NCI-H510A (cell line): ENCODE measurements at regions not wholly inside any gene's neighbourhood (a gene's known extent, or its start where the extent isn't known, plus 50 kb on each side); places are given as distances from the start of the nearest gene placed in this dataset.

Experiments used
- DNase-seq: peaks from one replicate; lab custom pipeline; 2025; lab: John Stamatoyannopoulos, UW

DNA sequence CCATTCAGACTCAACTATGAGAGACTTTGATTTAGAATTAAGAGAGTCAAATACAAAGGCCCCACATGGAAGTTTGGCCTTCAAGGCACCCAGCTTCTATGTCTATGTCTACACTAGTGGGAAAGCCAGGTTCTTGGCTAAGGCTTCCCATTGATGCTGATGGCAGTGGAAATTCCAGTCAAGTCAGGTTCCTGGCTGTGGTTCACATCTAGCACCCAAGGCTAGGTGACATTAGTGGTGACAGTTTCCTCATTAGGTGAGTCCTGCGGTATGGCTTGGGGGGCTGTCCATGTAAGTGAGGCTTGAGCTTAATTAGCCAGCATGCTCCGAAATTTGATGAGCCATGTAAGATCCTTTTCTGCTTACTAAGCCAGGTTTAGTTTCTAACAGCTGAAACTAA, 460.9 kb downstream of the RMST start:
- no peak for DNase-seq

DNA sequence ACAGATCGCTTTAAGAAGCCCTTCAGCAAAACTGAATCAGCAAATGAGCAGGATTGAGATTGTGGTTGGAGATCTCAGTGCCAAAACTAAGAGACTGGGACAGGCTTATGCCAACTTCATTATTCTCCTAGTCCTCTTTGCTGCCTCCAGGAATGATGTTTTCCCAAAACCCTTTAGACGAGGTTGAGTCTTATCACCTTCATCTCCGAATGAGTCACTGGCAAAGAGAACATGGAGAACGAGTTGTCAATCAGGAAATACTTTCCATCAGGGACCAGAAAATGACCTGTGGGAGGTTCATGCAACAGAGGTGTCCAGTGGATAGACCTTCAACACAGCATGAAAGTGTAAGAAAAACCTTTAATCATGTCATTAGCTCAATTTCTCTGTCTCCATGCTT, 461.5 kb downstream of the RMST start:
- no peak for DNase-seq

- DNase-seq, result no peak
These were observed 465.4 kb downstream of the RMST start for GRCh38 chr12:97927977-97928376.

- DNase-seq, result no peak
These were observed 473.6 kb downstream of the RMST start for GRCh38 chr12:97936165-97936564.

- DNase-seq, result no peak
These were observed 475.4 kb downstream of the RMST start for GRCh38 chr12:97938031-97938430.

- no peak for DNase-seq
These were observed 476.6 kb downstream of the RMST start for GRCh38 chr12:97939156-97939555.

DNA sequence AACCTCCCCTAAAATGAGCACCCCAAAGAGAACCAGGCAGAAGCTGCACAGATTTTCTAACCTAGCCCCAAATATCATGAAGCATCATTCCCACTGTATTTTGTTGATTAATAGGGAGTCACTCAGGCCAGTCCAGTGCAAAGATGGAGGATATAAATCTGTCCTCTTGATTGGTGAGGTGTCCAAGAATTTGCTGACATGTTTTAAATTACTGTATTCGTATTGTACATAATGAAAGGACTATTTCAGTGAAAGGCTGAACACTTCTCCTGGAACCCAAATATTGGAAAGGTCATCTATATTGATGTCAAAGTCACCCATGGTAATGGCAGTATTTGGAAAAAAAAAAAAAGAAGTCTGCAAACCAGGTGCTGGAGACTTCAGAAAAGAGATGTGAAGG, 477.5 kb downstream of the RMST start:
- DNase-seq, result no peak

DNA sequence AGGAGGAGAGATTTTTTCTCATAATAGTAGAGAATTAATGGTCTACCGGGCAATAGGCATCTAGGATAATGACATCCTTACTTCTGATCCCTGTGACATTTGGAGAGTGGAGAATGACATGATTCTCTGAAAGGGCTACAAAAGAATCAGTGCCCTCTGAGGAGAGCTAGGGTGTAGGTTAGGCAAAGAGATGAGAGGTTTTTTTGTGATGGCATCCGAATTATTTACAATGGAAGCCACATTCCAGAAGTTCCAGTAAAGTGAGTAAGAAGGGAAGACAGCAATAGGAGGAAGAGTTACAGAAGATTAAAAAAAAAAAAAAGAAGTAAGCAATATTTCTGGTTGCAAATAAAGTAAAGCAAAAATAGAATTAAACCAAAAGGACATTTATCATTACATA, 478.0 kb downstream of the RMST start:
- DNase-seq, result no peak

GRCh38 chr12:97941686-97942354, 479.2 kb downstream of the RMST start:
- no peak for DNase-seq

DNA sequence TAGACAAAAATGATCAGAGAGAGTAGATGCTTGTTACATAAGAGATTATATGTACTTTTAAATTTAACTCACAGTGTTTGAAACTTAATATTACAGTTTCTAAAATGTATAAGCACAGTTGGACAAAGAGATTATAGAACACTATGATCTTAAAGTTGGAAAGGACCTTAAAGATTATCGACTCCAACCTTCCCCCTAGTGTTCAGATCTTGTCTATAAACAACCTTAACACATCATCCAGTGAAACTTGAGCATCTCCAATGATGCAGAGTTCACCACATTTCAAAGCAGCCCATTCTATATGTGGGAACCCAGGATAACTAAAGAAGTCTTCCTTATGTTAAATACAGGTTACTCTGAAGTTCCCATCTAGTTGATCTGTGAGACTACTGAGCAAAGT, 480.8 kb downstream of the RMST start:
- no peak for DNase-seq

DNA sequence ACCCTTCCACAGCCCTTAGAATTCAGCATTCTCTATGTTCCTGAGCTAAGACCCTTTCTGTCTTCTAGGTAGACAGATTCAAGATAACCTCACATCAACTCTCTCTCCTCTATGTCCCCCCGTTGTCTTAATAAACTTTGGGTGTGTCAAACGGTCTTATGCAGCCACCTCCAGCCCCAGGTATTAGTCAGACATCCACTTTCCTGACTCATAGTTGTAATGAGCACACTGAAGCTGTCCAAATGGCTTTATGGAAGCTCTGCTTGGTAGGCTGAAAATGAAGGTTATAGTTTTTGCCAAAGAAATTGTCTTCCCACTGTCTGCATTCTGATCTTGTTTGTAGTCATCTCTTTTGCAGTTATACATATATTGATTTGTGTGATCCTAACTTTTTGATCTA, 482.0 kb downstream of the RMST start:
- no peak for DNase-seq

GRCh38 chr12:97946701-97947100, 484.1 kb downstream of the RMST start:
- DNase-seq, result no peak

DNA sequence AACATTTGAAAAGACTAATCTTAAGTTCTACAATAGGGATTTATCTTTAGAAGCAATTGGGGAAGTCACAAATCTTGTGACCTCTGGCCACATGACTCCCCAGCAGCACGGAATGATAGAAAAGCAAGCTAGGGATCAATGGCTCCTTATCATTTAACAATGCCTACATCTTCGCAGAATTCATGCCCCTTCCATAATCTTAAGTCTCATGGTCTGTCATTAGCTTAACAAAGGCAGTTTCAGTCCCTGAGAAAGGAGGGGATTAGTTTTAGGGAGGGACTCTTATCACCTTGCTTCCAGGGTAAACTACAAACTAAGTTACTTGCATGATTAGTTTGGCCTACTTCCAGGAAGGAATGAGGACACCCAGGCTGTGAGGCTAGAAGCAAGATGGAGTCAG, 486.0 kb downstream of the RMST start:
- no peak for DNase-seq

GRCh38 chr12:97951239-97951638, 488.6 kb downstream of the RMST start:
- no peak for DNase-seq

DNA sequence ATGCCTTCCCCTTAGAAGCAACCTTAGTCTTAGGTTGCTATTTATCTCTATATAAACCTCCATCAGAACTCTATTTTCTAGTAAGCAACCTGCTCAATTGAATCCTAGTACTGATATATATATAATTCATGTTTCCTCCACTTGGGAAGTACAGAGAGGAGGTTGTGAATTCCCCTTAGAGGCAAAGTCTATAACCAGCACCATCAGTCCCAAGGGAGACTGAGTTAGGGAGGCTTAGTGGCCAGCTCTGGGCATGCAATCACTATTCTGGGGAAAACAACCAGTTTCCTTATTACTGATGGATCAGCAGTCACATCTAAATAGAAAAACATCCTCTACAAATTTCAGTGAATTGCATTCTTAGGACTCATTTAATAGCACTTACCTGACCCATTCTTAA, 489.1 kb downstream of the RMST start:
- DNase-seq, result no peak

- DNase-seq, result no peak
These were observed 494.5 kb downstream of the RMST start for GRCh38 chr12:97957109-97957508.

GRCh38 chr12:97960225-97960624, 497.6 kb downstream of the RMST start:
- DNase-seq, result no peak

DNA sequence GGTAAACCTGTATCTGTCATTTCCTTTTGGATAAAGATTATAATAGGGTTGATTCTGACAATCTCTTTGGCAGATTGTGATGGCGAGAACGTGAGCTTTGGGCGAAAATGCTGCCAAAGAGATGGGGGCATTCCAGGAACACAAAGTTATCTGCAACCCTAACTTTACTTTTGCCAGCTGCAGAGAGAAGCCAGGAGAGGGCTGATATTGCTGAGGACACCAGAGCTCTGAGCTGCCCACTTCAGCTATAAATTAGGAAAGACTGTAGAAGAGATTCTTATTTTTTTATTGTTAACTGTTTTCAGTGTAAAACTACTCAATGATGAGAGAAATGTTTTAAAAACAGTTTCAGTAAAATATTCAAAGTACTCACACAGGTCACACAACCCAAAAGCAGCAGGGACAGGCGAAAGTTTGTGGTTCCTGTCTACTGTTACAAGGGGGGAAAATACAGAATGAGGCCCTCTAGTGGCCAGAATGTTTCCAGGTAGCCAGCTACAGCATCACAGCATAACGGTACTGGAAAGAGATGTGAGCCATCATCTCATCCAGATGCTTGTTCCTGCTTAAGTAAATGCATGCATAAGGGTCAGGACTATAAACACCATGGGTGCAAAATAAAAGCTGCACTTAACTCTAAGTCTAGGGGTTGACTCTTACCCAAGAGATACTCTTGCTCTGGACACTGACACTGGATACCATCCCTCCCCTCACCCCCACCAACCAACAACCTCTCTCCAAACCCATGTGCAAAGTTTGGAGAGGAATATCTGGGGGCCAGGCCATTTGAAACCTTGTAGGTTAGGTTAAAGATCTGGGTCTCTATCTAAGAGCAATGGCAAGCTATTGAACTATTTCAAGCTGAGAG, 498.4 kb downstream of the RMST start:
- DNase-seq, result no peak

DNA sequence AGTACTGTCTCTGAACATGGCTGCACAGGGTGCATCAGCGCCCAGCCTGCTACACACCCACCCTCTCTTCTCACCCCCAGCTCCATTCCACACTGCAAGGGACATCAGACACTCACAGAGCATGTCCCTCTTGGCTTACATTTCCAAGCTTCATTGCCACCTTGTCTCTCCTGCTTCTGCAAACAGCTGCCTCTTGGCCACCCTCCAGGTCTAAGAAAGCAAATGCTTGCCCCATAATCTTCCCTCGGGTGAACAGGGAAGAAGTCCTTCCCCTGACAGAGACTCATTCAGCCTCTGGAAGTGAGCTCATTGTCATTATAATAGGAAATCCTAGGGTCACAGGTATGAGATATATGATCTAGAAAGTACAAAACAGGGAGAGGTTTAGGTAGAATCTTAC, 505.2 kb downstream of the RMST start:
- no peak for DNase-seq

- no peak for DNase-seq
These were observed 506.1 kb downstream of the RMST start for GRCh38 chr12:97968641-97969197.

DNA sequence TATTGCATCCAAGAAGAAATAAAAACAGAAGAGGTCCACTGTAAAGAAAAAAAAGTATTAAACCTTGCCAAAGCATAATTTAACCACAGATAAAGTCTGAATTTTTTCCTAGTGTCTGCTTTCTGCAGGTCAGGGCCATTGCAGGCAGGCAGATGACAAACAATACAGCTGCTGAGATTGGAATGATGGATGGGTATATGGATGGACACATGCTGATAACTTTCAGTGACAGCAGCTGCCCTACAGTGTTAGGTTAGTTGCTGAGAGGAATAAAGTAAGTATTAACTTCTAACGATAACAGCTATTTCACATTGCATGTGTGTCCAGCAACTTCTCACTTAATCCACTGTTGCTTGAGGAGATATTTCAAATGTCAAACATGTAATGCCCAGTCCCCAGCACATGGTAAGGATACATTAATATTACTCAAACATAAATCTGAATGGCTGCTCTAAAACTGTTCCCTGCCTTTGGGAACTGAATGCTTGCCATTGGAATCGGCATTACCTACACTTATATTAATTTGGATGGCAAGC, 515.3 kb downstream of the RMST start:
- no peak for DNase-seq

DNA sequence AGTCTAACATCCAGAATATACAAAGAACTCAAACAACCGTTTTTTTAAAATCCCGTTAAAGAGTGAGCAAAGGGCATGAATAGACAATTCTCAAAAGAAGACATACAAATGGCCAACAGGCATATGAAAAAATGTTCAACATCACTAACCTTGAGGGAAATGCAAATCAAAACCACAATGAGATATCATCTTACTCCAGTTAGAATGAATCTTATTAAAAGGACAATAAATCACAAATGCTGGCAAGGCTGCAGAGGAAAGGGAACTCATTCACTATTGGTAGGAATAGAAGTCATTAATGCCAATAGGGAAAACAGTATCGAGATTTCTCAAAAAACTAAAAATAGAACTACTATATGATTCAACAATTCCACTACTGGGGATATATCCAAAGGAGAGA, 520.1 kb downstream of the RMST start:
- DNase-seq, result no peak

DNA sequence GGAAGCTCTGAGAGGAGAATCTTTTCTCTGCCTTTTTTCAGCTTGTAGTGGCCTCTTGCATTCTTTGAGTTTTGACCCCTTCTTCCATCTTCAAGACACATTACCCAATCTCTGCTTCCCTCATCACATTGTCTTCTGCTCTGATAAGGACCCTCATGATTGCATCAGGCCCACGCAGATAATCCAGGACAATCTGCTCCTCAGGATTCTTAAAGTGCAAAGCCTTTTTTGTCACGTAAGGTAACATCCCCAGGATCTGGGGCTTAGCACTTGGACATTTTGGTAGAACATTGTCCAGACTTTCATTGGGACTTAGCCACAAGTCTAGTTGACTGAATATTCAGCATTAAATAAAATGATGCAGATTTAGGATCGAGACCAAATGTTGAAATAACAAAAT, 521.2 kb downstream of the RMST start:
- DNase-seq, result no peak
